Testis (tissue), 2 donors: ENCODE measurements at regions not wholly inside any gene's neighbourhood (a gene's known extent, or its start where the extent isn't known, plus 50 kb on each side); places are given as distances from the start of the nearest gene placed in this dataset.

Experiments
- POLR2A ChIP-seq: fragments of 450-650 bp; IDR thresholded peaks from one replicate; pipeline ENCODE4 v1.6.1; 2017; ENCODE audit warnings: antibody characterized with exemption, mild to moderate bottlenecking, moderate library complexity
- TF ChIP-seq, protein P1 (sequence below), 3 experiments: fragments of 450-650 bp in 2 of 3; fragments of 200-600 bp in 1 of 3; sonication (generic) in 1 of 3; IDR thresholded peaks; one replicate each; pipeline ENCODE4 v1.5.1; 2016 to 2019; ENCODE audit warnings: antibody characterized with exemption in 3 of 3, mild to moderate bottlenecking in 2 of 3, moderate library complexity in 1 of 3

DNA sequence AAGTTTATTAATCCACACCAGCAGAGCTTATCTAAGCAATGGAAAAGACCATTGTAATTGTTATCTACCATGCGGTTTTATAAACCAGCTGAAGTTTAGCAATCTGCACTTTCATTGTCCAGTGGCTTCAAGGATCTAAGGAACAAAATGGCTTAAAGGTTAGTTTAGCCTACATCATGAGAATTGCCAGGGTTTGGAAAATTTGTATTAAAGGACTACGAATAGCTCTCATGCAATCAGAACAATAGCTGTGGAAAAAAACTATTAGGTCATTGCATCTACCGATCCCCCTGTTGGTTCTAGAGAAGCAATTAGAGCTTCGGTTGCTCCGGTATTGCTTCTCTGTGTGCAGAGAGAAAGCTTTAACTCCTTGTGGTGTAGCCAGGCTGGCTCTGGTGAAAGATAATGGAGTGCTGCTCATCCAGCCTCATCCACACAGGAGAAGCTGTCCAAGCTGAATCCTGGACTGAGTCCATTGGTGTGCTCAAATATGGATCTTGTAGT lies 86.3 kb upstream of the SLC12A2 start:
- TF ChIP-seq POLR2A: no peak
- TF ChIP-seq, protein P1, sequence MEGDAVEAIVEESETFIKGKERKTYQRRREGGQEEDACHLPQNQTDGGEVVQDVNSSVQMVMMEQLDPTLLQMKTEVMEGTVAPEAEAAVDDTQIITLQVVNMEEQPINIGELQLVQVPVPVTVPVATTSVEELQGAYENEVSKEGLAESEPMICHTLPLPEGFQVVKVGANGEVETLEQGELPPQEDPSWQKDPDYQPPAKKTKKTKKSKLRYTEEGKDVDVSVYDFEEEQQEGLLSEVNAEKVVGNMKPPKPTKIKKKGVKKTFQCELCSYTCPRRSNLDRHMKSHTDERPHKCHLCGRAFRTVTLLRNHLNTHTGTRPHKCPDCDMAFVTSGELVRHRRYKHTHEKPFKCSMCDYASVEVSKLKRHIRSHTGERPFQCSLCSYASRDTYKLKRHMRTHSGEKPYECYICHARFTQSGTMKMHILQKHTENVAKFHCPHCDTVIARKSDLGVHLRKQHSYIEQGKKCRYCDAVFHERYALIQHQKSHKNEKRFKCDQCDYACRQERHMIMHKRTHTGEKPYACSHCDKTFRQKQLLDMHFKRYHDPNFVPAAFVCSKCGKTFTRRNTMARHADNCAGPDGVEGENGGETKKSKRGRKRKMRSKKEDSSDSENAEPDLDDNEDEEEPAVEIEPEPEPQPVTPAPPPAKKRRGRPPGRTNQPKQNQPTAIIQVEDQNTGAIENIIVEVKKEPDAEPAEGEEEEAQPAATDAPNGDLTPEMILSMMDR (IDR thresholded peaks at IDR 0.05): no peak
